HCT116 (cell line): ENCODE measurements at regions not wholly inside any gene's neighbourhood (a gene's known extent, or its start where the extent isn't known, plus 50 kb on each side); places are given as distances from the start of the nearest gene placed in this dataset.

ENCODE experiments used
- ATAC-seq: fragments of 200-7000 bp; cut with Tn5 transposase; 2 replicates; pipeline ENCODE4 v1.9.1; 2020; ENCODE audit warnings: mild to moderate bottlenecking, moderate library complexity
- BruUV-seq: library from RNA; stranded (reverse); fragments of 400-500 nt; replicated peaks from 2 replicates; lab custom pipeline; 2021; lab: Mats Ljungman, UMichigan
- CTCF ChIA-PET: fragments of 300-600 bp; sonication (Branson Sonifier 250); formaldehyde crosslinking; loops from one replicate; lab custom pipeline; 2021; ENCODE audit warnings: antibody characterized with exemption; lab: Charles Lee
- POLR2A ChIA-PET: fragments of 300-600, 350-600 bp; sonication (Branson Sonifier 250); formaldehyde crosslinking; loops from one replicate; lab custom pipeline; 2021; ENCODE audit warnings: antibody characterized with exemption; lab: Charles Lee
- RAD21 ChIA-PET, 2 experiments: fragments of 300-600 bp; sonication (Branson Sonifier 250); formaldehyde crosslinking; loops; one replicate each; lab custom pipeline; 2023; ENCODE audit warnings: low total read pairs in 2 of 2; ENCODE audit not compliant: uncharacterized antibody in 2 of 2, unreplicated experiment in 2 of 2, low non-redundant PET in 1 of 2; lab: Charles Lee
- DNase-seq: peaks from one replicate; pipeline ENCODE4 v3.0.0-alpha.2; 2010; ENCODE audit warnings: low read depth, low spot score
- H2AFZ ChIP-seq: fragments of 200-600 bp; shearing (Covaris generic), sonication (generic); 2 replicates; pipeline ENCODE4 v1.6.1; 2017; ENCODE audit warnings: low read depth, mixed run types, mixed read lengths, antibody characterized with exemption, low read length; ENCODE audit not compliant: poor library complexity, severe bottlenecking
- H3K27ac ChIP-seq: 2 replicates; pipeline ENCODE4 v1.5.1; 2012; ENCODE audit warnings: low read depth, low read length
- H3K27me3 ChIP-seq: fragments of 200-600 bp; sonication (generic); 2 replicates; pipeline ENCODE4 v1.6.1; 2016; ENCODE audit warnings: mixed run types, low read length, mixed read lengths; ENCODE audit not compliant: insufficient read depth
- H3K36me3 ChIP-seq, 2 experiments: fragments of 200-500 bp in 1 of 2; fragments of 200-600 bp in 1 of 2; sonication (Bioruptor generic) in 1 of 2; sonication (generic) in 1 of 2; 2 replicates each; pipeline versions ENCODE4 v1.5.1 to v1.6.1; 2014 to 2016; ENCODE audit warnings: low read length in 2 of 2, inconsistent platforms in 1 of 2, mixed read lengths in 1 of 2, mixed run types in 1 of 2; ENCODE audit not compliant: insufficient read depth in 2 of 2, control insufficient read depth in 1 of 2
- H3K4me1 ChIP-seq, 2 experiments: fragments of 200-600 bp in 1 of 2; sonication (generic) in 1 of 2; 2 replicates each; pipeline versions ENCODE4 v1.5.1 to v1.6.1; 2012 to 2017; ENCODE audit warnings: low read length in 2 of 2, inconsistent platforms in 1 of 2, mild to moderate bottlenecking in 1 of 2, mixed read lengths in 1 of 2, mixed run types in 1 of 2, moderate library complexity in 1 of 2; ENCODE audit not compliant: insufficient read depth in 2 of 2, control insufficient read depth in 1 of 2
- H3K4me2 ChIP-seq: fragments of 200-600 bp; sonication (generic); 2 replicates; pipeline ENCODE4 v1.6.1; 2017; ENCODE audit warnings: mixed run types, low read length, mixed read lengths
- H3K4me3 ChIP-seq, 2 experiments: fragments of 200-600 bp in 1 of 2; sonication (generic) in 1 of 2; replicated peaks in 1 of 2; 2 replicates each; pipeline ENCODE4 v1.5.1; 2011 to 2016; ENCODE audit warnings: low read length in 2 of 2, control low read depth in 1 of 2, low read depth in 1 of 2, mild to moderate bottlenecking in 1 of 2, mixed read lengths in 1 of 2, mixed run types in 1 of 2
- H3K79me2 ChIP-seq: fragments of 200-600 bp; sonication (generic); 2 replicates; pipeline ENCODE4 v1.6.1; 2017; ENCODE audit warnings: mild to moderate bottlenecking, mixed run types, low read length, moderate library complexity, mixed read lengths; ENCODE audit not compliant: insufficient read depth
- H3K9ac ChIP-seq: fragments of 200-600 bp; sonication (generic); 2 replicates; pipeline ENCODE4 v1.6.1; 2016; ENCODE audit warnings: low read length, mixed read lengths
- H3K9me2 ChIP-seq: fragments of 200-600 bp; sonication (generic), shearing (Covaris generic); 2 replicates; pipeline ENCODE4 v1.6.1; 2017; ENCODE audit warnings: mixed run types, mild to moderate bottlenecking, moderate library complexity; ENCODE audit not compliant: insufficient read depth
- H3K9me3 ChIP-seq, 2 experiments: fragments of 200-500 bp in 1 of 2; fragments of 200-600 bp in 1 of 2; sonication (Bioruptor generic) in 1 of 2; sonication (generic) in 1 of 2; 2 replicates each; pipeline ENCODE4 v1.6.1; 2014 to 2017; ENCODE audit warnings: low read length in 2 of 2, mixed read lengths in 2 of 2, inconsistent platforms in 1 of 2, low read depth in 1 of 2, mild to moderate bottlenecking in 1 of 2, mixed run types in 1 of 2, moderate library complexity in 1 of 2; ENCODE audit not compliant: control insufficient read depth in 1 of 2, insufficient read depth in 1 of 2
- H4K20me1 ChIP-seq: fragments of 200-600 bp; sonication (generic), shearing (Covaris generic); 2 replicates; pipeline ENCODE4 v1.6.1; 2017; ENCODE audit warnings: mixed run types, mild to moderate bottlenecking, moderate library complexity; ENCODE audit not compliant: insufficient read depth
- ELF1 ChIP-seq: IDR thresholded peaks from 2 replicates; pipeline ENCODE4 v1.6.1; 2012; ENCODE audit warnings: low read depth, borderline replicate concordance
- EZH2 ChIP-seq: fragments of 200-600 bp; sonication (generic); IDR thresholded peaks from 2 replicates; pipeline ENCODE4 v1.6.1; 2017; ENCODE audit warnings: antibody characterized with exemption, mixed run types
- EZH2phosphoT487 ChIP-seq: fragments of 200-600 bp; IDR thresholded peaks from 2 replicates; pipeline ENCODE4 v1.6.1; 2018; ENCODE audit warnings: antibody characterized with exemption, borderline replicate concordance
- FOSL1 ChIP-seq: IDR thresholded peaks from 2 replicates; pipeline ENCODE4 v1.6.1; 2012; ENCODE audit warnings: low read depth
- JUND ChIP-seq: IDR thresholded peaks from 2 replicates; pipeline ENCODE4 v1.6.1; 2012
- MAX ChIP-seq: IDR thresholded peaks from 2 replicates; pipeline ENCODE4 v1.6.1; 2012
- POLR2A ChIP-seq: IDR thresholded peaks from 2 replicates; pipeline ENCODE4 v1.7.0; 2011; ENCODE audit warnings: borderline replicate concordance; ENCODE audit not compliant: insufficient read depth, insufficient read length; ENCODE audit errors: extremely low read depth
- SIN3A ChIP-seq: IDR thresholded peaks from 2 replicates; pipeline ENCODE4 v1.6.1; 2012; ENCODE audit warnings: low read depth
- SRF ChIP-seq: IDR thresholded peaks from 2 replicates; pipeline ENCODE4 v1.6.1; 2012; ENCODE audit warnings: low read depth
- YY1 ChIP-seq: IDR thresholded peaks from 2 replicates; pipeline ENCODE4 v1.6.1; 2011; ENCODE audit warnings: low read length, low read depth, moderate library complexity, mild to moderate bottlenecking; ENCODE audit not compliant: insufficient replicate concordance; ENCODE audit errors: extremely low read depth
- ZBTB33 ChIP-seq: IDR thresholded peaks from 2 replicates; pipeline ENCODE4 v1.6.1; 2011; ENCODE audit warnings: mild to moderate bottlenecking, low read length, moderate library complexity; ENCODE audit not compliant: insufficient replicate concordance; ENCODE audit errors: extremely low read depth
- ZFX ChIP-seq: fragments of 450-650 bp; IDR thresholded peaks from 2 replicates; pipeline ENCODE4 v1.6.1; 2017
- intact Hi-C: fragments of 100-400 bp; cut with micrococcal nuclease; formaldehyde crosslinking; loops from 2 replicates; pipeline ENCODE4 v1.10.0; 2022
- TF ChIP-seq, protein P1 (sequence below): IDR thresholded peaks from 2 replicates; pipeline ENCODE4 v1.6.1; 2012

DNA sequence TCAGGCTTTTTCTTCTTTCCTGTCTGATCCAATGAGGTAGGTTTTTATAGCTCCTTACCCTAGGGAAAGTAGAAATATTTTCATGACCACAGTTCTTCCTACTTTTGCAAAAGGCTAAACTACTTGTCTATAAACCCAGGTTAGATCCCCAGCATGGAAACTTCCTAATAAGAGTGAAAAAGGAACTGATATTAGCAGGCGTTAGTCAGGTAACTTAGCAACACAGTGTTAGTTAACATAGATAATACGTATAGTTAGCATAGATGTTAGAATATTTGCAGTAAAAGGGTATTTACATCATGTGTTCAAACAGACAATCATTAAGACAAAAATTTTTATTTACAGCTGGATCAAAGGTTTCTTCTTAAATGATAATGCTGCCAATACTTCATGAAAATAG, 162.9 kb upstream of the DAB2 start (continued):
- TF ChIP-seq ZBTB33 (no peak), SRF (no peak)
- TF ChIP-seq, protein P1, sequence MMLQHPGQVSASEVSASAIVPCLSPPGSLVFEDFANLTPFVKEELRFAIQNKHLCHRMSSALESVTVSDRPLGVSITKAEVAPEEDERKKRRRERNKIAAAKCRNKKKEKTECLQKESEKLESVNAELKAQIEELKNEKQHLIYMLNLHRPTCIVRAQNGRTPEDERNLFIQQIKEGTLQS: no peak
- TF ChIP-seq, all 23 proteins: peak for 0

DNA sequence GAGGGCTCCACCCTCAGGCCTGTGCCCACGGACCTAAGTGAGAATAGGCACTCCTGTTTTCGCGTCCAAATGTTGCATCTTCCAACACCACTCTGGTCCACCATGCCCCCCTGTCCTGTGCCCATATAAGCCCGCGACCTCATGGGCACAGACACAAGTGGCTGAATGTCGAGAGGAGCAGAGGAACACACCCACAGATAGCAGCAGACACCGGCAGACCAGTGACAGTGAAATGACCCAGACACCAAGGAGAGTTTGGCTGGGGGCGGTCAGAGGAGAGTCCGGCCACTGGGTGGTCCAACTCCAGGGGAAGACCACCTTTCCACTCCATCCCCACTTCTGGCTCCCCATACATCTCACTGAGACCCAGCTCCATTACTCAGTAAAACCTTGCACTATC, 161.4 kb upstream of the DAB2 start:
- no peak overlapping the region for H2AFZ ChIP-seq
- no peak overlapping the region for H3K27ac ChIP-seq
- CTCF ChIA-PET: no interaction called here
- RAD21 ChIA-PET: no interaction called here
- no peak for DNase-seq
- H3K4me2 ChIP-seq: no peak overlapping the region
- no peak for ATAC-seq
- no peaks in the 10 kb centered on the region for H3K9me2 ChIP-seq
- intact Hi-C loops: no loop called here
- no peaks in the 10 kb centered on the region for H3K79me2 ChIP-seq
- TF ChIP-seq JUND: no peak
- TF ChIP-seq, protein P1: no peak
- H3K9me3 ChIP-seq: no peaks in the 10 kb centered on the region
- H3K9ac ChIP-seq: no peak overlapping the region
- no peaks in the 10 kb centered on the region for H3K27me3 ChIP-seq
- no peaks in the 10 kb centered on the region for H3K4me1 ChIP-seq
- POLR2A ChIA-PET: no interaction called here
- H4K20me1 ChIP-seq: no peaks in the 10 kb centered on the region
- H3K4me3 ChIP-seq: no peak overlapping the region
- no TSS peak for BruUV-seq
- no peaks in the 10 kb centered on the region for H3K36me3 ChIP-seq

- CTCF ChIA-PET: no interaction called here
- no peak overlapping the region for H2AFZ ChIP-seq
- intact Hi-C loops: loop anchor here (5.0 kb wide), 1 partner anchor 107 kb away; no protein-coding TSS in a partner anchor
- H3K9me3 ChIP-seq: no peaks in the 10 kb centered on the region
- H3K9ac ChIP-seq: no peak overlapping the region
- H3K36me3 ChIP-seq: no peaks in the 10 kb centered on the region
- H3K27me3 ChIP-seq: no peaks in the 10 kb centered on the region
- H3K4me3 ChIP-seq: no peak overlapping the region
- no peaks in the 10 kb centered on the region for H3K9me2 ChIP-seq
- H3K4me1 ChIP-seq: no peaks in the 10 kb centered on the region
- H3K27ac ChIP-seq: no peak overlapping the region
- DNase-seq (no peak), ATAC-seq (no peak)
- RAD21 ChIA-PET: no interaction called here
- POLR2A ChIA-PET: no interaction called here
- no peak overlapping the region for H3K4me2 ChIP-seq
- no TSS peak for BruUV-seq
- H3K79me2 ChIP-seq: no peaks in the 10 kb centered on the region
- H4K20me1 ChIP-seq: no peaks in the 10 kb centered on the region
- TF ChIP-seq ZFX: no peak
- TF ChIP-seq EZH2phosphoT487: no peak
- TF ChIP-seq YY1: no peak
- TF ChIP-seq POLR2A: no peak
- TF ChIP-seq, protein P1: no peak
- TF ChIP-seq EZH2: no peak
- TF ChIP-seq ELF1: no peak
- no peak for TF ChIP-seq SIN3A
- no peak for TF ChIP-seq FOSL1
- TF ChIP-seq MAX: no peak
These were observed 160.1 kb upstream of the DAB2 start for GRCh38 chr5:39584927-39585326.
